Breast epithelium (tissue), 3 donors: ENCODE measurements at regions not wholly inside any gene's neighbourhood (a gene's known extent, or its start where the extent isn't known, plus 50 kb on each side); places are given as distances from the start of the nearest gene placed in this dataset.

Source experiments
- POLR2A ChIP-seq: fragments of 450-650 bp; IDR thresholded peaks from one replicate; pipeline ENCODE4 v1.6.1; 2016; ENCODE audit warnings: antibody characterized with exemption, mild to moderate bottlenecking, moderate library complexity
- POLR2AphosphoS5 ChIP-seq, 3 donors: sonication (generic); formaldehyde crosslinking; IDR thresholded peaks; one replicate each; pipeline ENCODE4 v1.6.1; 2017; ENCODE audit warnings: antibody characterized with exemption in 3 of 3
- TF ChIP-seq, protein P1 (sequence below), 3 donors: fragments of 450-650 bp; IDR thresholded peaks; one replicate each; pipeline ENCODE4 v1.5.1; 2016 to 2017; ENCODE audit warnings: antibody characterized with exemption in 3 of 3, mild to moderate bottlenecking in 3 of 3, moderate library complexity in 3 of 3

DNA sequence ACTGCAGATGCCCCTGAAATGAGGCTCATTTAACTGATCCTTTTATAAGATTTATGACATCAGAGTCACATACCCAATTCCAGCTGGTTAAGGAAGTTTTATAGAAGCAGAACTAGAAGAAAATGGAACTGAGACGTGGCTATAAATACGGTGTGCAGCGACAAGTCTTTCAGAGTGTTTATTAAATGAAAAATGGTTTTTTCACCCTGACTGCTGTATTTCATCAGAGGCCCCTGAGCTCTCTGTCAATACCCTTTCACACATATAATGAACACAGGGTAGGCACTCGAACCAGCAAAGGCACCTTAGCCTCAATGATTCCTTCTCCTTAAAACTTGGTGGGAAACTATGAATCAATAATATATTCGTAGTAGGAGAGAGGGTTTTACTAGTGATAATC, 380.8 kb upstream of the ANXA10 start:
- TF ChIP-seq, protein P1, sequence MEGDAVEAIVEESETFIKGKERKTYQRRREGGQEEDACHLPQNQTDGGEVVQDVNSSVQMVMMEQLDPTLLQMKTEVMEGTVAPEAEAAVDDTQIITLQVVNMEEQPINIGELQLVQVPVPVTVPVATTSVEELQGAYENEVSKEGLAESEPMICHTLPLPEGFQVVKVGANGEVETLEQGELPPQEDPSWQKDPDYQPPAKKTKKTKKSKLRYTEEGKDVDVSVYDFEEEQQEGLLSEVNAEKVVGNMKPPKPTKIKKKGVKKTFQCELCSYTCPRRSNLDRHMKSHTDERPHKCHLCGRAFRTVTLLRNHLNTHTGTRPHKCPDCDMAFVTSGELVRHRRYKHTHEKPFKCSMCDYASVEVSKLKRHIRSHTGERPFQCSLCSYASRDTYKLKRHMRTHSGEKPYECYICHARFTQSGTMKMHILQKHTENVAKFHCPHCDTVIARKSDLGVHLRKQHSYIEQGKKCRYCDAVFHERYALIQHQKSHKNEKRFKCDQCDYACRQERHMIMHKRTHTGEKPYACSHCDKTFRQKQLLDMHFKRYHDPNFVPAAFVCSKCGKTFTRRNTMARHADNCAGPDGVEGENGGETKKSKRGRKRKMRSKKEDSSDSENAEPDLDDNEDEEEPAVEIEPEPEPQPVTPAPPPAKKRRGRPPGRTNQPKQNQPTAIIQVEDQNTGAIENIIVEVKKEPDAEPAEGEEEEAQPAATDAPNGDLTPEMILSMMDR (IDR thresholded peaks at IDR 0.05) = no peak
- TF ChIP-seq POLR2A (no peak), POLR2AphosphoS5 (IDR thresholded peaks at IDR 0.05) (no peak)
